ENCODE measurements at regions not wholly inside any gene's neighbourhood (a gene's known extent, or its start where the extent isn't known, plus 50 kb on each side); places are given as distances from the start of the nearest gene placed in this dataset.

DNA sequence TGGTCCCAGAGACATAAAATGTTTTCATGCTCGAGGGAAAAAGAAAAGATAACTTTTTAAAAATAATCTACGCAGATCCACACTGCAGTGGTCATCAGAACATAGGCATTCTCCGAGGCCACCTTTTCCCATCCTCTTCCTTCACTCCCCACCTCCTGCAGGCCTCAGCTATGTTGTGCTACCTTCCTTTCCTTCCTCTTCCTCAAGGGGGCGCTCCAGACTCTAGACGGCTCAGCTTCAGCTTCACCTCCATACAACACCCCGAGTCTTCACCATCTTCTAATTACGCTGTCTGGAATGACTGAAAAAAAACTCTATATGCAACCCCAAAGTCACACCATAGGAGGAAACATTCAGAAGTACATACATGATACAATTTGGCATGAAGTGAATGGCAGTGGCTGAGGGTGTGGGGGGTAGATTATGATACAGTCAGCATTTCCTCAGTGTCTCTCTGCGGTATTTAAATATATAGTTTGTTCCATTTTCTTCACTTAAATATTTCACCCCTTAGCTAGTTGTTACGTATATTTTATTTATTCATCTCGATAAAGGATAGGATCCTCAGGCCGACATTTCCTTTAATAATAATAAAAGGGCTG, 583.6 kb downstream of the IRS1 start (continued):
- TF ChIP-seq SNAPC4 (CRISPR knock-in tag; IDR thresholded peaks at IDR 0.05) (no peak), ZFX (CRISPR knock-in tag; IDR thresholded peaks at IDR 0.05; ENCODE audit: low read depth) (peak; percentile 47; the same call in 1 of the 2 replicates), ZNF576 (CRISPR knock-in tag; IDR thresholded peaks at IDR 0.05) (no peak), ZBTB40 (IDR thresholded peaks at IDR 0.05) (no peak), ZBTB40 (CRISPR knock-in tag; IDR thresholded peaks at IDR 0.05) (no peak), THAP8 (CRISPR knock-in tag; IDR thresholded peaks at IDR 0.05; ENCODE audit: borderline replicate concordance) (no peak)
- TF ChIP-seq, protein P1, sequence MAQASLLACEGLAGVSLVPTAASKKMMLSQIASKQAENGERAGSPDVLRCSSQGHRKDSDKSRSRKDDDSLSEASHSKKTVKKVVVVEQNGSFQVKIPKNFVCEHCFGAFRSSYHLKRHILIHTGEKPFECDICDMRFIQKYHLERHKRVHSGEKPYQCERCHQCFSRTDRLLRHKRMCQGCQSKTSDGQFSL (CRISPR knock-in tag; IDR thresholded peaks at IDR 0.05) = no peak
- TF ChIP-seq, protein P2, sequence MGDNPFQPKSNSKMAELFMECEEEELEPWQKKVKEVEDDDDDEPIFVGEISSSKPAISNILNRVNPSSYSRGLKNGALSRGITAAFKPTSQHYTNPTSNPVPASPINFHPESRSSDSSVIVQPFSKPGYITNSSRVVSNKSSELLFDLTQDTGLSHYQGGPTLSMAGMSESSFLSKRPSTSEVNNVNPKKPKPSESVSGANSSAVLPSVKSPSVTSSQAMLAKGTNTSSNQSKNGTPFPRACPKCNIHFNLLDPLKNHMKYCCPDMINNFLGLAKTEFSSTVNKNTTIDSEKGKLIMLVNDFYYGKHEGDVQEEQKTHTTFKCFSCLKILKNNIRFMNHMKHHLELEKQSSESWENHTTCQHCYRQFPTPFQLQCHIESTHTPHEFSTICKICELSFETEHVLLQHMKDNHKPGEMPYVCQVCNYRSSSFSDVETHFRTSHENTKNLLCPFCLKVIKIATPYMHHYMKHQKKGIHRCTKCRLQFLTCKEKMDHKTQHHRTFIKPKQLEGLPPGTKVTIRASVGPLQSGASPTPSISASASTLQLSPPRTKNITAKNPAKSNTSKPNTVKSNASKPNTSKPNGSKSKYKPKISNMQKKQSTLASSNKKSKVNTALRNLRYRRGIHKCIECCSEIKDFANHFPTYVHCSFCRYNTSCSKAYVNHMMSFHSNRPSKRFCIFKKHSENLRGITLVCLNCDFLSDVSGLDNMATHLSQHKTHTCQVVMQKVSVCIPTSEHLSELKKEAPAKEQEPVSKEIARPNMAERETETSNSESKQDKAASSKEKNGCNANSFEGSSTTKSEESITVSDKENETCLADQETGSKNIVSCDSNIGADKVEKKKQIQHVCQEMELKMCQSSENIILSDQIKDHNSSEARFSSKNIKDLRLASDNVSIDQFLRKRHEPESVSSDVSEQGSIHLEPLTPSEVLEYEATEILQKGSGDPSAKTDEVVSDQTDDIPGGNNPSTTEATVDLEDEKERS (CRISPR knock-in tag; IDR thresholded peaks at IDR 0.05) = 0 out of 2 replicates have a peak, but pooled peaks have one; percentile 29
